CD4-positive, alpha-beta T cell (primary cell): ENCODE measurements at regions not wholly inside any gene's neighbourhood (a gene's known extent, or its start where the extent isn't known, plus 50 kb on each side); places are given as distances from the start of the nearest gene placed in this dataset.
"Not testable (repeated sequence)": the region's sequence is repeated elsewhere in the genome, so short reads cannot be mapped to it uniquely, and the experiment has no call there.

Source experiments
- ATAC-seq: fragments of 200-7000 bp; cut with Tn5 transposase; one replicate; pipeline ENCODE4 v1.10.0; 2022; ENCODE audit warnings: mild to moderate bottlenecking; ENCODE audit not compliant: poor library complexity
- CTCF ChIA-PET: fragments of 350-600 bp; sonication (Branson Sonifier 250); formaldehyde crosslinking; loops from one replicate; lab custom pipeline; 2021; ENCODE audit warnings: antibody characterized with exemption, inconsistent platforms; lab: Charles Lee
- POLR2A ChIA-PET: fragments of 350-600 bp; sonication (Branson Sonifier 250); formaldehyde crosslinking; loops from one replicate; lab custom pipeline; 2021; ENCODE audit warnings: antibody characterized with exemption, inconsistent platforms; lab: Charles Lee
- DNase-seq, 14 experiments: peaks; one replicate each; pipeline ENCODE4 v3.0.0-alpha.2; 2013 to 2020; ENCODE audit warnings: mixed read lengths in 2 of 14
- H3K27ac ChIP-seq, 2 donors: one replicate each; pipeline versions ENCODE4 v1.5.1 to v1.7.0; 2013; ENCODE audit warnings: low read length in 2 of 2, low read depth in 1 of 2, mild to moderate bottlenecking in 1 of 2
- H3K27me3 ChIP-seq, 2 experiments: 1 replicate in 1 of 2; 2 replicates in 1 of 2; pipeline versions ENCODE4 v1.6.1 to v1.7.0; 2013; ENCODE audit warnings: low read length in 2 of 2, control low read depth in 1 of 2, mild to moderate bottlenecking in 1 of 2, moderate library complexity in 1 of 2; ENCODE audit not compliant: insufficient read depth in 2 of 2, control insufficient read depth in 1 of 2
- H3K36me3 ChIP-seq: one replicate; pipeline ENCODE4 v1.6.1; 2013; ENCODE audit warnings: low read length, control low read depth; ENCODE audit not compliant: insufficient read depth
- H3K4me1 ChIP-seq: one replicate; pipeline ENCODE4 v1.6.1; 2013; ENCODE audit warnings: low read length, control low read depth; ENCODE audit not compliant: insufficient read depth
- H3K4me3 ChIP-seq: one replicate; pipeline ENCODE4 v1.5.1; 2013; ENCODE audit warnings: mild to moderate bottlenecking, low read length, moderate library complexity
- H3K9me3 ChIP-seq, 2 experiments: 1 replicate in 1 of 2; 2 replicates in 1 of 2; pipeline versions ENCODE4 v1.6.1 to v1.7.0; 2013; ENCODE audit warnings: low read length in 2 of 2, mild to moderate bottlenecking in 2 of 2, control low read depth in 1 of 2, moderate library complexity in 1 of 2; ENCODE audit not compliant: control insufficient read depth in 1 of 2, insufficient read depth in 1 of 2
- H3K27ac Mint-ChIP-seq: one replicate; pipeline ENCODE4 v1.8.0; 2020; ENCODE audit warnings: mixed read lengths
- H3K27me3 Mint-ChIP-seq: one replicate; pipeline ENCODE4 v1.8.0; 2021; ENCODE audit warnings: mixed read lengths
- H3K36me3 Mint-ChIP-seq: one replicate; pipeline ENCODE4 v1.8.0; 2021; ENCODE audit warnings: low read depth, mixed read lengths
- H3K4me1 Mint-ChIP-seq: one replicate; pipeline ENCODE4 v1.8.0; 2021; ENCODE audit warnings: low read depth, mixed read lengths
- H3K4me3 Mint-ChIP-seq: one replicate; pipeline ENCODE4 v1.8.0; 2020; ENCODE audit warnings: mild to moderate bottlenecking, mixed read lengths
- H3K9me3 Mint-ChIP-seq: one replicate; pipeline ENCODE4 v1.8.0; 2020; ENCODE audit warnings: mixed read lengths
- CTCF ChIP-seq: fragments of 200-600 bp; IDR thresholded peaks from one replicate; pipeline ENCODE4 v1.8.0; 2022; ENCODE audit warnings: antibody characterized with exemption, mild to moderate bottlenecking
- intact Hi-C, 2 experiments: fragments of 100-400 bp; cut with DNase I in 1 of 2; cut with micrococcal nuclease in 1 of 2; formaldehyde crosslinking; loops; one replicate each; pipeline versions ENCODE4 v1.15.1 to v1.9.0; 2023 to 2025; cut with DNase I, micrococcal nuclease

DNA sequence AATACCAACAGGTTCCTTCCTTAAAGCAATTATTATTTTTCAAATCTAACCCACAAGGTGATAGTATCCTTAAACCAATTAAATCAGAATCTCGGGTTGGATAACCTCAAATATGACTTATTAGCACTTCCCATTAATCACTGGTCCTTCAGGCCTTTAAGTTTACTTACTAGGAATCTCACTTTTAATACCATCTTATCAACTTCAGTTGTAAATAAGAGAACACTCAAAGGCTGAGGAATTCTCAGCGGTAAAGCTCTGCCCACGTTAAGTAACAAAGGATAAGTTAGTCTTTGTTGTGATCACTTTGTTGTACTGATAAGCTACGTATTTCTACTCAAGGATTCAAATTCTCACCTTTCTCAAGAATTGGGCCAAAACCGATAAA lies 82.0 kb downstream of the OR2B2 start:
- no peaks in the 10 kb centered on the region for H3K27me3 Mint-ChIP-seq
- H3K9me3 Mint-ChIP-seq: no peaks in the 10 kb centered on the region
- intact Hi-C loops: loop anchor here (2.0 to 10.0 kb wide), 3 partner anchors 15 to 1705 kb away; a partner anchor contains a TSS
- DNase-seq: no peak
- H3K27me3 ChIP-seq: no peaks in the 10 kb centered on the region
- H3K36me3 ChIP-seq: no peaks in the 10 kb centered on the region
- peak; percentile 4 for ATAC-seq
- H3K4me1 Mint-ChIP-seq: peaks cover 41% of the 10 kb centered on the region
- peaks cover 6% of the 10 kb centered on the region for H3K4me1 ChIP-seq
- H3K27ac ChIP-seq: peak overlapping the region; percentile 74 to 88
- H3K27ac Mint-ChIP-seq: peak overlapping the region; percentile 97
- H3K4me3 ChIP-seq: peak overlapping the region; percentile 56
- no peaks in the 10 kb centered on the region for H3K9me3 ChIP-seq
- ChIA-PET POLR2A (interaction anchor here (0.8 to 11.5 kb wide), 17 partner anchors 9 to 1808 kb away, joined by 3 to 1427 read pairs (median 8); a partner anchor contains a TSS), CTCF (interaction anchor here (0.7 to 1.6 kb wide), 4 partner anchors 9 to 63 kb away, joined by 3 to 4 read pairs (median 4); a partner anchor contains a TSS)
- H3K36me3 Mint-ChIP-seq: peaks cover 12% of the 10 kb centered on the region
- H3K4me3 Mint-ChIP-seq: peak overlapping the region; percentile 90
- no peak for TF ChIP-seq CTCF

- H3K4me3 ChIP-seq: peak overlapping the region; percentile 56
- ATAC-seq: no peak
- H3K4me3 Mint-ChIP-seq: peak overlapping the region; percentile 90
- no peak for DNase-seq
- peak overlapping the region; percentile 74 to 88 for H3K27ac ChIP-seq
- peaks cover 43% of the 10 kb centered on the region for H3K4me1 Mint-ChIP-seq
- no peak for TF ChIP-seq CTCF
- H3K4me1 ChIP-seq: peaks cover 8% of the 10 kb centered on the region
- no peaks in the 10 kb centered on the region for H3K9me3 ChIP-seq
- no peaks in the 10 kb centered on the region for H3K27me3 ChIP-seq
- no peaks in the 10 kb centered on the region for H3K27me3 Mint-ChIP-seq
- POLR2A ChIA-PET: interaction anchor here (1.0 to 11.5 kb wide), 15 partner anchors 8 to 1706 kb away, joined by 3 to 1427 read pairs (median 12); a partner anchor contains a TSS
- CTCF ChIA-PET: interaction anchor here (1.6 kb wide), 1 partner anchor 63 kb away, joined by 4 read pairs; a partner anchor contains a TSS
- intact Hi-C loops: loop anchor here (2.0 to 10.0 kb wide), 3 partner anchors 15 to 1705 kb away; a partner anchor contains a TSS
- no peaks in the 10 kb centered on the region for H3K36me3 ChIP-seq
- H3K36me3 Mint-ChIP-seq: peaks cover 14% of the 10 kb centered on the region
- H3K27ac Mint-ChIP-seq: peak overlapping the region; percentile 97
- no peaks in the 10 kb centered on the region for H3K9me3 Mint-ChIP-seq
Observed at GRCh38 chr6:27829453-27830211, 82.6 kb downstream of the OR2B2 start.

- H3K27me3 Mint-ChIP-seq, CTCF ChIA-PET, DNase-seq, H3K9me3 ChIP-seq, H3K27ac Mint-ChIP-seq, POLR2A ChIA-PET, H3K27ac ChIP-seq, H3K36me3 ChIP-seq, H3K4me3 Mint-ChIP-seq, intact Hi-C loops, H3K27me3 ChIP-seq, H3K4me3 ChIP-seq, H3K9me3 Mint-ChIP-seq, ATAC-seq: not testable (repeated sequence)
- Mint-ChIP-seq H3K4me1 (peaks cover 53% of the 10 kb centered on the region), H3K36me3 (peaks cover 19% of the 10 kb centered on the region)
- H3K4me1 ChIP-seq: peaks cover 14% of the 10 kb centered on the region
Observed at GRCh38 chr6:27827477-27827876, 84.7 kb downstream of the OR2B2 start.

DNA sequence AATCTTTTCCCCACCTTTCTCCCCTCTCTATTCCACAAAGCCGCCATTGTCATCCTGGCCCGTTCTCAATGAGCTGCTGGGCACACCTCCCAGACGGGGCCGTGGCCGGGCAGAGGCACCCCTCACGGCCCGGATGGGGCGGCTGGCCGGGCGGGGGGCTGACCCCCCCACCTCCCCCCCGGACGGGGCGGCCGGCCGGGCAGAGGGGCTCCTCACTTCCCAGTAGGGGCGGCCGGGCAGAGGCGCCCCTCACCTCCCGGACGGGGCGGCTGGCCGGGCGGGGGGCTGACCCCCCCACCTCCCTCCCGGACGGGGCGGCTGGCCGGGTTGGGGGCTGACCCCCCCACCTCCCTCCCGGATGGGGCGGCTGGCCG lies 85.6 kb downstream of the OR2B2 start:
- H3K36me3 ChIP-seq, H3K27me3 ChIP-seq, H3K9me3 ChIP-seq, H3K4me3 ChIP-seq, POLR2A ChIA-PET, H3K27me3 Mint-ChIP-seq, H3K27ac ChIP-seq, H3K4me3 Mint-ChIP-seq, intact Hi-C loops, CTCF ChIA-PET, H3K9me3 Mint-ChIP-seq, DNase-seq, ATAC-seq, H3K27ac Mint-ChIP-seq: not testable (repeated sequence)
- H3K4me1 Mint-ChIP-seq: peaks cover 50% of the 10 kb centered on the region
- H3K36me3 Mint-ChIP-seq: peaks cover 19% of the 10 kb centered on the region
- H3K4me1 ChIP-seq: peaks cover 14% of the 10 kb centered on the region

GRCh38 chr6:27825848-27826611 lies 86.2 kb downstream of the OR2B2 start:
- not testable (repeated sequence) for ATAC-seq, H3K4me3 ChIP-seq, H3K27me3 Mint-ChIP-seq, H3K36me3 ChIP-seq, H3K9me3 ChIP-seq, DNase-seq, H3K27me3 ChIP-seq, H3K9me3 Mint-ChIP-seq, H3K27ac ChIP-seq
- Mint-ChIP-seq H3K4me3 (peak overlapping the region; percentile 66), H3K27ac (peak overlapping the region; percentile 99), H3K36me3 (peaks cover 15% of the 10 kb centered on the region), H3K4me1 (peaks cover 46% of the 10 kb centered on the region)
- peaks cover 14% of the 10 kb centered on the region for H3K4me1 ChIP-seq
- CTCF ChIA-PET: interaction anchor here (1.0 to 4.9 kb wide), 5 partner anchors 11 to 69 kb away, joined by 3 to 26 read pairs (median 7); a partner anchor contains a TSS
- intact Hi-C loops: loop anchor here in 1 of 2 experiments (2.0 kb wide), 2 partner anchors 15 to 47 kb away; a partner anchor contains a TSS
- POLR2A ChIA-PET: interaction anchor here (2.2 to 9.2 kb wide), 8 partner anchors 8 to 1669 kb away, joined by 15 to 390 read pairs (median 100); a partner anchor contains a TSS
